ENCODE measurements at regions not wholly inside any gene's neighbourhood (a gene's known extent, or its start where the extent isn't known, plus 50 kb on each side); places are given as distances from the start of the nearest gene placed in this dataset.

- no peak for TF ChIP-seq POLR2A (IDR thresholded peaks at IDR 0.05; ENCODE audit: low read length)
- TF ChIP-seq GATA1 (IDR thresholded peaks at IDR 0.05; ENCODE audit: low read depth, low read length): no peak
Observed at GRCh38 chr2:38125842-38126241, 49.9 kb upstream of the CYP1B1 start.

Data from erythroblast (primary cell).